ENCODE measurements at regions not wholly inside any gene's neighbourhood (a gene's known extent, or its start where the extent isn't known, plus 50 kb on each side); places are given as distances from the start of the nearest gene placed in this dataset.

DNA sequence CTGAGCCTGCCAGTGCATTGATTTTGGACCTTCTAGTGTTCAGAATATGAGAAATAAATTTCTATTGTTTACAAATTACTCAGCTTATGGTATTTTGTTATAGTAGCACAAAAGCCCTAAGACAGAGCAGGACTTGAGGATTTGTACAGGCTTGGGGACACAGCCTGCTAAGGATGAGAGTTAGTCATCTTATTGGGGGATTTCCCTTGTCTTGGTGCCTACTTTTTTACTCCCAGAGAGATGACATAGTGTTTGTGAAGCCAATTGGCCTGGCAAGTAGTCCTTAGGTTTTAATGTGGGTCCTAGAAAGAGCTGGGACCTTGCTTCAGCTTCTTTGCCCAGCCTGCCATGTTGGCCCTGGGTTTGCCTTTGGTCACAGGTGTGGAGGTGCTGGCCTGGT is 364.0 kb downstream of the REEP3 start:
- Histone ChIP-seq H3K4me2 (ENCODE audit: insufficient read depth, low read length, poor library complexity, severe bottlenecking) (no peak overlapping the region), H4K91ac (ENCODE audit: low read depth, low read length, poor library complexity) (no peak overlapping the region), H2BK12ac (ENCODE audit: low read length) (no peak overlapping the region), H2AK5ac (ENCODE audit: low read depth, low read length) (no peak overlapping the region), H3K23ac (ENCODE audit: low read depth, low read length, poor library complexity) (no peak overlapping the region), H2BK5ac (ENCODE audit: low read length) (no peak overlapping the region), H3K36me3 (replicated peaks in 1 of 2; ENCODE audit: control insufficient read depth in 2 of 2, insufficient read depth in 2 of 2, low read length in 2 of 2) (no peaks in the 10 kb centered on the region), H2BK15ac (ENCODE audit: low read length) (no peak overlapping the region), H3K4ac (ENCODE audit: low read length) (no peak overlapping the region), H3K27ac (replicated peaks; ENCODE audit: low read length) (no peak overlapping the region), H3K4me1 (ENCODE audit: control insufficient read depth in 2 of 2, insufficient read depth in 1 of 2, low read depth in 1 of 2, low read length in 2 of 2) (peaks cover 0 to 1% of the 10 kb centered on the region in 2 donors), H2AFZ (ENCODE audit: low read length) (no peak overlapping the region), H3K4me3 (ENCODE audit: low read length in 2 of 2) (no peak overlapping the region), H3K79me1 (ENCODE audit: low read depth, low read length) (no peaks in the 10 kb centered on the region), H3K9me3 (replicated peaks in 1 of 2; ENCODE audit: control insufficient read depth in 2 of 2, insufficient read depth in 1 of 2, low read depth in 1 of 2, low read length in 2 of 2) (no peaks in the 10 kb centered on the region), H2BK120ac (ENCODE audit: low read depth, low read length) (no peak overlapping the region), H3K14ac (ENCODE audit: low read length) (no peak overlapping the region), H4K8ac (ENCODE audit: low read depth, low read length) (no peak overlapping the region), H3K27me3 (ENCODE audit: control insufficient read depth in 3 of 3, insufficient read depth in 3 of 3, low read depth in 1 of 3, low read length in 3 of 3) (no peaks in the 10 kb centered on the region), H3K18ac (ENCODE audit: low read length) (no peak overlapping the region), H3K9ac (ENCODE audit: low read depth, low read length, poor library complexity) (no peak overlapping the region)
- no peak for DNase-seq (ENCODE audit: low spot score)

DNA sequence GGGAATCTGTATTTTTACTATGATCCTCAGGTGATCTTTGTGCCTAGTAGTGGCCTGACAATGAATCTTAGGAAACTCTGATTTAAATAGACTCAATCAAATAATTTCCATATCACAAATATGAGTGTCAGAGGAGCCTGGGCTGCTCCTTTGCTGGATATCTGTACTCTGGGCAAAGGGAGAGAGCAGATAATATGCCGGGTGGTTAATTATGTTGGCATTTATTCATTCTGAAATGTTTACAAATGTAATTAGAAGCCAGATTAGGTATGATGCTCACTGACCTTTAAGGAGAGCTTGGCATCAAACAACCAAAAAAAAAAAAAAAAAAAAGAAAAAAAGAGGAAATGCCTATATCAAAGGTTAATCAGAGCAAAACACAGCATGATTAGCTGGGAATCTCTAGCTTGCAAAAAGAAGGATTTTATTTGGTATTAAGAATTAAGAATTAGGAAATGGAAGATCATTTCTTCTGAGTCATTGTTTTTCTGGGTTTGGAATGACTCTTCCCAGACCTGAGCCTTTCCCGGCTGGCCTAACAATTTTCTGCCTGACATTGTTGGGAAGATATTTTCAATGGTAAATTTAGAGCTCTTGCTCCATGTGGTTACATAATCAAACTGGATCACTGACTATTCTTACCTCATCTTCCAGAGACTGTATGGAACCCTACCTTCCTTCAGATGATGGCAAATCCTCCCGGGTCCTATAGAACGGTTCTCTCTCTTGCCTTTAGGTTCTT is 365.3 kb downstream of the REEP3 start:
- no peak overlapping the region for H3K4me3 ChIP-seq (ENCODE audit: low read length in 2 of 2)
- no peak for DNase-seq (ENCODE audit: low spot score)
- WGBS, 2 donors (ENCODE audit: extremely low coverage in 2 of 2, insufficient read length in 2 of 2, insufficient replicate concordance in 1 of 2) = no CpG with 5 or more reads among the region's 4 CpGs
- H3K27me3 ChIP-seq (ENCODE audit: control insufficient read depth in 3 of 3, insufficient read depth in 3 of 3, low read depth in 1 of 3, low read length in 3 of 3) = no peaks in the 10 kb centered on the region
- H3K23ac ChIP-seq (ENCODE audit: low read depth, low read length, poor library complexity) = no peak overlapping the region
- no peak overlapping the region for H2AK5ac ChIP-seq (ENCODE audit: low read depth, low read length)
- no peak overlapping the region for H2AFZ ChIP-seq (ENCODE audit: low read length)
- H3K14ac ChIP-seq (ENCODE audit: low read length) = no peak overlapping the region
- H3K9me3 ChIP-seq (replicated peaks in 1 of 2; ENCODE audit: control insufficient read depth in 2 of 2, insufficient read depth in 1 of 2, low read depth in 1 of 2, low read length in 2 of 2) = no peaks in the 10 kb centered on the region
- no peak overlapping the region for H4K8ac ChIP-seq (ENCODE audit: low read depth, low read length)
- no peak overlapping the region for H3K4me2 ChIP-seq (ENCODE audit: insufficient read depth, low read length, poor library complexity, severe bottlenecking)
- H2BK12ac ChIP-seq (ENCODE audit: low read length) = no peak overlapping the region
- H3K4me1 ChIP-seq (ENCODE audit: control insufficient read depth in 2 of 2, insufficient read depth in 1 of 2, low read depth in 1 of 2, low read length in 2 of 2) = peaks cover 0 to 1% of the 10 kb centered on the region in 2 donors
- no peak overlapping the region for H2BK5ac ChIP-seq (ENCODE audit: low read length)
- no peaks in the 10 kb centered on the region for H3K79me1 ChIP-seq (ENCODE audit: low read depth, low read length)
- H2BK15ac ChIP-seq (ENCODE audit: low read length) = no peak overlapping the region
- H2BK120ac ChIP-seq (ENCODE audit: low read depth, low read length) = no peak overlapping the region
- H3K18ac ChIP-seq (ENCODE audit: low read length) = no peak overlapping the region
- no peaks in the 10 kb centered on the region for H3K36me3 ChIP-seq (replicated peaks in 1 of 2; ENCODE audit: control insufficient read depth in 2 of 2, insufficient read depth in 2 of 2, low read length in 2 of 2)
- H4K91ac ChIP-seq (ENCODE audit: low read depth, low read length, poor library complexity) = no peak overlapping the region
- H3K27ac ChIP-seq (replicated peaks; ENCODE audit: low read length) = no peak overlapping the region
- H3K4ac ChIP-seq (ENCODE audit: low read length) = no peak overlapping the region
- no peak overlapping the region for H3K9ac ChIP-seq (ENCODE audit: low read depth, low read length, poor library complexity)

DNA sequence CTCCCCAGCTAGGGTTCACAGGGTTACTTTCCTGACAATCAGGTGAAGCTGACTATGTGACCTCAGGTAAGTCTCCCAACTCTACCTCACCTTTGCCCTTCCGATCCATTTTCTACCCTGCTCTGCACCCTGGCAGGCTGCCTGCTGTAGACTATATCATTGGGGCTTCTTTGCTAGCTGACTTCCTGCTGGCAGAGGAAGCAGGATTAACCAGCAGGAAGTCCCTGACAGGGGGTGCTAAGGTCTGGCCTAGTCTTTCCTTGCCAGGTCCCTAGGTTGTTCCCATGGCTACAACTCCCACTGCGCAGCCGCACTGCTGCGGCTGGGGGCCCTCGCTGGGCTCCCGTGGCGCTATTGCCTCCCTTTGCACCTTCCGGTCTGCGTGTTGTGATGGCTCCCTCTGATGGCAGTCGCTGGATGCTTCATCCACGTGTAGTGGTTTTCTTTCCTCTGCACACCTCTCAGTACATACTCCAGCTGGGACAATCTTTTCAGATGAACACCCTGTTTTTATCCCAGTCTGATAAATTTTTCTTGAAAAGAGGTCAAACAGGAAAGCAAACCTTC is 365.9 kb downstream of the REEP3 start:
- H3K27me3 ChIP-seq (ENCODE audit: control insufficient read depth in 3 of 3, insufficient read depth in 3 of 3, low read depth in 1 of 3, low read length in 3 of 3) = no peaks in the 10 kb centered on the region
- peak overlapping the region; percentile 76 for H3K18ac ChIP-seq (ENCODE audit: low read length)
- no peak overlapping the region for H3K4me3 ChIP-seq (ENCODE audit: low read length in 2 of 2)
- H2BK120ac ChIP-seq (ENCODE audit: low read depth, low read length) = no peak overlapping the region
- H3K27ac ChIP-seq (replicated peaks; ENCODE audit: low read length) = no peak overlapping the region
- no peaks in the 10 kb centered on the region for H3K9me3 ChIP-seq (replicated peaks in 1 of 2; ENCODE audit: control insufficient read depth in 2 of 2, insufficient read depth in 1 of 2, low read depth in 1 of 2, low read length in 2 of 2)
- H3K4ac ChIP-seq (ENCODE audit: low read length) = no peak overlapping the region
- H4K91ac ChIP-seq (ENCODE audit: low read depth, low read length, poor library complexity) = no peak overlapping the region
- no peak for DNase-seq (ENCODE audit: low spot score)
- H2AFZ ChIP-seq (ENCODE audit: low read length) = no peak overlapping the region
- no peak overlapping the region for H4K8ac ChIP-seq (ENCODE audit: low read depth, low read length)
- H3K79me1 ChIP-seq (ENCODE audit: low read depth, low read length) = no peaks in the 10 kb centered on the region
- H2BK15ac ChIP-seq (ENCODE audit: low read length) = no peak overlapping the region
- no peak overlapping the region for H2AK5ac ChIP-seq (ENCODE audit: low read depth, low read length)
- H2BK12ac ChIP-seq (ENCODE audit: low read length) = no peak overlapping the region
- no CpG with 5 or more reads among the region's 11 CpGs for WGBS, 2 donors (ENCODE audit: extremely low coverage in 2 of 2, insufficient read length in 2 of 2, insufficient replicate concordance in 1 of 2)
- H3K9ac ChIP-seq (ENCODE audit: low read depth, low read length, poor library complexity) = no peak overlapping the region
- H3K36me3 ChIP-seq (replicated peaks in 1 of 2; ENCODE audit: control insufficient read depth in 2 of 2, insufficient read depth in 2 of 2, low read length in 2 of 2) = no peaks in the 10 kb centered on the region
- no peak overlapping the region for H3K23ac ChIP-seq (ENCODE audit: low read depth, low read length, poor library complexity)
- peaks cover 0 to 1% of the 10 kb centered on the region in 2 donors for H3K4me1 ChIP-seq (ENCODE audit: control insufficient read depth in 2 of 2, insufficient read depth in 1 of 2, low read depth in 1 of 2, low read length in 2 of 2)
- H3K4me2 ChIP-seq (ENCODE audit: insufficient read depth, low read length, poor library complexity, severe bottlenecking) = no peak overlapping the region
- H3K14ac ChIP-seq (ENCODE audit: low read length) = no peak overlapping the region
- H2BK5ac ChIP-seq (ENCODE audit: low read length) = no peak overlapping the region

- Histone ChIP-seq H3K4me1 (ENCODE audit: control insufficient read depth in 2 of 2, insufficient read depth in 1 of 2, low read depth in 1 of 2, low read length in 2 of 2) (peaks cover 0 to 1% of the 10 kb centered on the region in 2 donors), H2AK5ac (ENCODE audit: low read depth, low read length) (no peak overlapping the region), H2BK120ac (ENCODE audit: low read depth, low read length) (no peak overlapping the region), H2BK15ac (ENCODE audit: low read length) (no peak overlapping the region), H2BK12ac (ENCODE audit: low read length) (no peak overlapping the region), H3K4me2 (ENCODE audit: insufficient read depth, low read length, poor library complexity, severe bottlenecking) (no peak overlapping the region), H3K9me3 (replicated peaks in 1 of 2; ENCODE audit: control insufficient read depth in 2 of 2, insufficient read depth in 1 of 2, low read depth in 1 of 2, low read length in 2 of 2) (no peaks in the 10 kb centered on the region), H3K36me3 (replicated peaks in 1 of 2; ENCODE audit: control insufficient read depth in 2 of 2, insufficient read depth in 2 of 2, low read length in 2 of 2) (no peaks in the 10 kb centered on the region), H3K9ac (ENCODE audit: low read depth, low read length, poor library complexity) (no peak overlapping the region), H3K23ac (ENCODE audit: low read depth, low read length, poor library complexity) (no peak overlapping the region), H3K4ac (ENCODE audit: low read length) (no peak overlapping the region), H3K14ac (ENCODE audit: low read length) (no peak overlapping the region), H4K91ac (ENCODE audit: low read depth, low read length, poor library complexity) (no peak overlapping the region), H2AFZ (ENCODE audit: low read length) (no peak overlapping the region), H4K8ac (ENCODE audit: low read depth, low read length) (no peak overlapping the region), H3K79me1 (ENCODE audit: low read depth, low read length) (no peaks in the 10 kb centered on the region), H3K18ac (ENCODE audit: low read length) (no peak overlapping the region), H3K27me3 (ENCODE audit: control insufficient read depth in 3 of 3, insufficient read depth in 3 of 3, low read depth in 1 of 3, low read length in 3 of 3) (no peaks in the 10 kb centered on the region), H3K4me3 (ENCODE audit: low read length in 2 of 2) (no peak overlapping the region), H2BK5ac (ENCODE audit: low read length) (no peak overlapping the region), H3K27ac (replicated peaks; ENCODE audit: low read length) (no peak overlapping the region)
- DNase-seq (ENCODE audit: low spot score) = no peak
- no CpG with 5 or more reads among the region's 5 CpGs for WGBS, 2 donors (ENCODE audit: extremely low coverage in 2 of 2, insufficient read length in 2 of 2, insufficient replicate concordance in 1 of 2)
Observed at GRCh38 chr10:63887600-63888370, 366.6 kb downstream of the REEP3 start.

Measured in neuronal stem cell (in vitro differentiated cells).